ENCODE measurements at regions not wholly inside any gene's neighbourhood (a gene's known extent, or its start where the extent isn't known, plus 50 kb on each side); places are given as distances from the start of the nearest gene placed in this dataset.

DNA sequence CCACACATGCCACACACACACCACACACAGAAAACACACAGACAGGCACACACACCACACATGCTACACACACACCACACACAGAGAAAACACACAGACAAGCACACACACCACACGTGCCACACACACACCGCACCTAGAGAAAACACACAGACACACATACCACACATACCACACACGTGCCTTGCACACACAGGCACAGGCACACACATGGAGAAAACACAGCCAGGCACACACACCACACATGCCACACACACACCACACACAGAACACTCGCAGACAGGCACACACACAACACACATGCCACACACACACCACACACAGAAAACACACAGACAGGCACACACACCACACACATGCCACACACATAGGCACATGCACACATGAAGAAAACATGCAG lies 242.1 kb upstream of the MYT1L start:
- H3K9me3 ChIP-seq: no peaks in the 10 kb centered on the region
- no peak overlapping the region for H3K4me3 ChIP-seq (replicated peaks in 1 of 3)
- no peak for TF ChIP-seq POLR2A (IDR thresholded peaks at IDR 0.05)
- TF ChIP-seq, protein P1, sequence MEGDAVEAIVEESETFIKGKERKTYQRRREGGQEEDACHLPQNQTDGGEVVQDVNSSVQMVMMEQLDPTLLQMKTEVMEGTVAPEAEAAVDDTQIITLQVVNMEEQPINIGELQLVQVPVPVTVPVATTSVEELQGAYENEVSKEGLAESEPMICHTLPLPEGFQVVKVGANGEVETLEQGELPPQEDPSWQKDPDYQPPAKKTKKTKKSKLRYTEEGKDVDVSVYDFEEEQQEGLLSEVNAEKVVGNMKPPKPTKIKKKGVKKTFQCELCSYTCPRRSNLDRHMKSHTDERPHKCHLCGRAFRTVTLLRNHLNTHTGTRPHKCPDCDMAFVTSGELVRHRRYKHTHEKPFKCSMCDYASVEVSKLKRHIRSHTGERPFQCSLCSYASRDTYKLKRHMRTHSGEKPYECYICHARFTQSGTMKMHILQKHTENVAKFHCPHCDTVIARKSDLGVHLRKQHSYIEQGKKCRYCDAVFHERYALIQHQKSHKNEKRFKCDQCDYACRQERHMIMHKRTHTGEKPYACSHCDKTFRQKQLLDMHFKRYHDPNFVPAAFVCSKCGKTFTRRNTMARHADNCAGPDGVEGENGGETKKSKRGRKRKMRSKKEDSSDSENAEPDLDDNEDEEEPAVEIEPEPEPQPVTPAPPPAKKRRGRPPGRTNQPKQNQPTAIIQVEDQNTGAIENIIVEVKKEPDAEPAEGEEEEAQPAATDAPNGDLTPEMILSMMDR (IDR thresholded peaks at IDR 0.05): no peak
- no peaks in the 10 kb centered on the region for H3K27me3 ChIP-seq
- no peak for DNase-seq
- H3K4me1 ChIP-seq: no peaks in the 10 kb centered on the region
- 85 to 92% methylated on average over 4 of the region's 4 CpGs for WGBS, 2 donors
- no peak overlapping the region for H3K27ac ChIP-seq
- intact Hi-C loops (cut with DNase I): no loop called here
- no peaks in the 10 kb centered on the region for H3K36me3 ChIP-seq

DNA sequence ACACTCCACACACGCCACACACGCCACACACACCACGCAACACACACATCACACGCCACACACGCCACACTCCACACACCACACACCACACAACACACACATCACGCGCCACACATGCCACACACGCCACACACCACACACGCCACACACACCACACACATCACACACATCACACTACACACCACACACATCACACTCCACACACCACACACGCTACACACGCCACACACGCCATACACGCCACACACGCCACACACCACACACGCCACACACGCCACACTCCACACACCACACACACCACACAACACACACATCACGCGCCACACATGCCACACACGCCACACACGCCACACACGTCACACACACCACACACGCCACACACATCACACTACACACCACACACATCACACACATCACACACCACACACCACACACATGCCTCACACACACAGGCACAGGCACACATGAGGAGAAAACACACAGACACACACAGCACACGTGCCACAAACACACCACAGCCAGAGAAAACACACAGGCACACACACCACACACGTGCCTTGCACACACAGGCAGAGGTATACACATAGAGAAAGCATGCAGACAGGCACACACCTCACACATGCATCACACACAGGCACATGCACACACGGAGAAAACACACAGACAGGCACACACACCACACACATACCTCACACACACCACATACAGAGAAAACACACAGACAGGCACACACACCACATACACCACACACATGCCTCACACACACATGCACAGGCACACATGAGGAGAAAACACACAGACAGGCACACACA lies 241.5 kb upstream of the MYT1L start:
- Histone ChIP-seq H3K27me3 (no peaks in the 10 kb centered on the region), H3K36me3 (no peaks in the 10 kb centered on the region), H3K4me1 (no peaks in the 10 kb centered on the region), H3K27ac (no peak overlapping the region), H3K4me3 (replicated peaks in 1 of 3) (no peak overlapping the region), H3K9me3 (no peaks in the 10 kb centered on the region)
- TF ChIP-seq, protein P1 (IDR thresholded peaks at IDR 0.05): no peak
- TF ChIP-seq POLR2A (IDR thresholded peaks at IDR 0.05): no peak
- 95% methylated on average over 25 of the region's 25 CpGs for WGBS, 2 donors
- intact Hi-C loops (cut with DNase I): no loop called here
- no peak for DNase-seq

DNA sequence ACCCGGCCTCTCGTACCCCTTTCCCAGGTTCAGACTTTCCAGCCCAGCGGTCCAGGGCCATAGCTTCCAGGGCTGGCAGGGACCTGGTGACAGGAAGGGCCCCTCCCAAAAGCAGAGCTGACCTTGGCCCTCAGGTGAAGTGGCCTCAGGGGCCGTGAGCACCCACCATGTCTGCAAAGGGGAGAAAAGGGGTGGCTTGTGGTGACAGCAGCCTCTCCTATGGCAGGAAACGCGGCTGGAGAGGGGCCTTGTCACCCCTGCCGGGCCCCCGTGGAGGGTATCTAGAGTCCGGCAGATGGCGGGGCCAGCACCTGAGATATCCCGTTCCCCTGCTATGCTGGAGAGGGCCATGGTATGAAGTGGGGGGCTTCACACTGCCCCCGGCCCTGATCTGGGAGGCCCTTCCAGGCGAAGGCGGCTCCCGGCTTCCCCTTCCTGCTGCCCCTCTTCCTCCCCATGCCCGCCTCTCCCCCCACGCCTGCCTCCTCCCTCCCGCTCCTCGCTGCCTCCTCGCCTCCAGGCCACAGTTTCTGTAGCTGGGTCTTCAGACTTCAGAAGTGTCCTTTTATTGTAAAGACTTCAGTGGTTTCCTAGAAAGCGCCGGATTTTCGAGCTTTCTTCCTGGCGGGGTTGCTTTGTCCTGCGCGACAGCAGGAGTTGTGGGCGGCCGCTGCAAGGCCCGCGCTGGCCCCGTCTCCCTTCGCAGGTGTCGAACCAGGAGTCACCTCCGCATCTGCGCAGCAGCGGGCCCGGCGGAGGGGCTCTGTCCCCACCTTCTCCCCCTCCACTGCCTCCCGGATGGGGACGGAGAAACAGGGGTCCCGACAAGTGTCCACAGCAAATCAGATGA lies 240.5 kb upstream of the MYT1L start:
- H3K27ac ChIP-seq: no peak overlapping the region
- H3K4me1 ChIP-seq: no peaks in the 10 kb centered on the region
- no peak for DNase-seq
- no peak overlapping the region for H3K4me3 ChIP-seq (replicated peaks in 1 of 3)
- intact Hi-C loops (cut with DNase I): no loop called here
- H3K9me3 ChIP-seq: no peaks in the 10 kb centered on the region
- no peaks in the 10 kb centered on the region for H3K27me3 ChIP-seq
- no peak for TF ChIP-seq POLR2A (IDR thresholded peaks at IDR 0.05)
- TF ChIP-seq, protein P1 (IDR thresholded peaks at IDR 0.05): no peak
- 93% methylated on average over 40 of the region's 41 CpGs for WGBS, 2 donors
- no peaks in the 10 kb centered on the region for H3K36me3 ChIP-seq

DNA sequence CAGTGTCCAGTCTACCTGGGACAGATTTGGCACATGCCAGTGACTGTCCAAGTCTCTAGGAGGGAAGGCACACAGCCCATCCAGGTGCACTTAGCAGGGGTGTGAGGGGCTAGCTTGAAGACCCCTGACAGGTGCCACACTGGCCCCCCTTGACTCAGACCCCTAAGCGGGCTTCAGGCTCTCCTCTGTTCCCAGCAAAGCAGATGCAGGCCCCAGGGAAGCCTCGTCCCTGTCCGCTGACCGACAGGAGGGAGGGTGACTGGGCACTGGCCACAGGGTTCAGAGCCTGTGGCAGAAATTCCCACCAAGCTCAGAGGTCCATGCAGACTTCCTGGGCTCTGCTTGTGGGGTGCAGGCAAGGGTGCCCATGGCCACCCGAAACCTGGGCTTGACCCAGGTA lies 239.8 kb upstream of the MYT1L start:
- Histone ChIP-seq H3K36me3 (no peaks in the 10 kb centered on the region), H3K27me3 (no peaks in the 10 kb centered on the region), H3K4me1 (no peaks in the 10 kb centered on the region), H3K4me3 (replicated peaks in 1 of 3) (no peak overlapping the region), H3K9me3 (no peaks in the 10 kb centered on the region), H3K27ac (no peak overlapping the region)
- intact Hi-C loops (cut with DNase I): no loop called here
- no peak for DNase-seq
- WGBS, 2 donors: 100% methylated on average over 1 to 3 of the region's 5 CpGs
- TF ChIP-seq POLR2A (IDR thresholded peaks at IDR 0.05): no peak
- TF ChIP-seq, protein P1 (IDR thresholded peaks at IDR 0.05): no peak

DNA sequence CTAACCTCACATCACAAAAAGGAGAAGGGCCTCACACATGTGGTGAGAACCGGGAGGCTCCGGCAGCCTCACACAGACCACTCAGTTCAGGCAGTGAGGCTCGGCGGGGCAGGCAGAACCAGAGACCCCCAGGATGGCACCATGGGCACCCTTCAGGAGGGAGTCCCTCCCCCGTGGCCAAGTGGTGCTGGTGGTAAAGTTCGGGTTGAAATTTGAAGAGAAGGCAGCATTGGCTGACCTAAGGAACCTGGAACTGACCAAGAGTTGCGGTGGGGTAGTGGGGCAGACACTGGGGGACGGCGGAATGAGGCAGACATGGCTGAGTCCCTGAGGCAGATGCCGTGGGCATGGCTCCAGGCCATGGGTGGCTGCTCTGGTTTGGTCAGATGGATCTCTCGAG lies 239.3 kb upstream of the MYT1L start:
- TF ChIP-seq, protein P1 (IDR thresholded peaks at IDR 0.05): no peak
- no peak for TF ChIP-seq POLR2A (IDR thresholded peaks at IDR 0.05)
- no peak overlapping the region for H3K27ac ChIP-seq
- WGBS, 2 donors: 91 to 95% methylated on average over 11 of the region's 11 CpGs
- no peak overlapping the region for H3K4me3 ChIP-seq (replicated peaks in 1 of 3)
- H3K4me1 ChIP-seq: no peaks in the 10 kb centered on the region
- DNase-seq: no peak
- H3K27me3 ChIP-seq: no peaks in the 10 kb centered on the region
- H3K9me3 ChIP-seq: no peaks in the 10 kb centered on the region
- H3K36me3 ChIP-seq: no peaks in the 10 kb centered on the region
- intact Hi-C loops (cut with DNase I): no loop called here

Data from thyroid gland (tissue), 4 donors.